Neural cell (in vitro differentiated cells): ENCODE measurements at regions not wholly inside any gene's neighbourhood (a gene's known extent, or its start where the extent isn't known, plus 50 kb on each side); places are given as distances from the start of the nearest gene placed in this dataset.

Experiments used
- H2AFZ ChIP-seq: fragments of 200-600, 300-800 bp; sonication (generic), shearing (Covaris generic); 2 replicates; pipeline ENCODE4 v1.6.0; 2014; ENCODE audit warnings: low read depth, mild to moderate bottlenecking, antibody characterized with exemption, low read length, moderate library complexity
- H3F3A ChIP-seq: fragments of 200-600 bp; shearing (Covaris generic); 2 replicates; pipeline ENCODE4 v1.6.1; 2016; ENCODE audit warnings: mild to moderate bottlenecking, moderate library complexity, mixed read lengths, antibody characterized with exemption, low read length; ENCODE audit not compliant: insufficient read depth, poor library complexity, severe bottlenecking
- H3K27ac ChIP-seq: fragments of 200-600, 300-800 bp; sonication (generic), shearing (Covaris generic); 2 replicates; pipeline ENCODE4 v1.5.1; 2014; ENCODE audit warnings: mild to moderate bottlenecking, low read length, moderate library complexity
- H3K27me3 ChIP-seq: fragments of 300-800, 200-600 bp; sonication (generic), shearing (Covaris generic); 2 replicates; pipeline ENCODE4 v1.6.0; 2014; ENCODE audit warnings: mild to moderate bottlenecking, low read depth, low read length, moderate library complexity; ENCODE audit not compliant: insufficient read depth
- H3K36me3 ChIP-seq: fragments of 300-800, 200-600 bp; sonication (generic), shearing (Covaris generic); 2 replicates; pipeline ENCODE4 v1.5.1; 2014; ENCODE audit warnings: mild to moderate bottlenecking, antibody characterized with exemption, low read length, moderate library complexity; ENCODE audit not compliant: insufficient read depth
- H3K4me2 ChIP-seq: fragments of 300-800, 200-600 bp; sonication (generic), shearing (Covaris generic); 2 replicates; pipeline ENCODE4 v1.6.0; 2014; ENCODE audit warnings: mild to moderate bottlenecking, low read length
- H3K4me3 ChIP-seq: fragments of 300-800, 200-600 bp; sonication (generic), shearing (Covaris generic); 2 replicates; pipeline ENCODE4 v1.5.1; 2014; ENCODE audit warnings: mild to moderate bottlenecking, low read length, moderate library complexity
- H3K79me2 ChIP-seq: fragments of 200-600 bp; shearing (Covaris generic); replicated peaks from 2 replicates; pipeline ENCODE4 v1.6.0; 2014; ENCODE audit warnings: mild to moderate bottlenecking, low read length, moderate library complexity; ENCODE audit not compliant: insufficient read depth
- H3K9ac ChIP-seq: fragments of 300-800, 200-600 bp; sonication (generic), shearing (Covaris generic); 2 replicates; pipeline ENCODE4 v1.6.1; 2016; ENCODE audit warnings: mild to moderate bottlenecking, low read length, mixed read lengths
- H3K9me2 ChIP-seq: fragments of 200-600 bp; shearing (Covaris generic); 2 replicates; pipeline ENCODE4 v1.6.1; 2016; ENCODE audit warnings: mild to moderate bottlenecking, low read length, mixed read lengths; ENCODE audit not compliant: insufficient read depth
- H3K9me3 ChIP-seq: fragments of 200-600, 300-800 bp; sonication (generic), shearing (Covaris generic); 2 replicates; pipeline ENCODE4 v1.6.1; 2016; ENCODE audit warnings: mild to moderate bottlenecking, mixed run types, low read length, moderate library complexity, mixed read lengths
- H4K20me1 ChIP-seq: fragments of 200-600 bp; shearing (Covaris generic); 2 replicates; pipeline ENCODE4 v1.6.1; 2016; ENCODE audit warnings: mild to moderate bottlenecking, mixed run types; ENCODE audit not compliant: insufficient read depth
- CTCF ChIP-seq: fragments of 450-650 bp; IDR thresholded peaks from 2 replicates; pipeline ENCODE4 v1.5.1; 2014; ENCODE audit warnings: antibody characterized with exemption, mild to moderate bottlenecking, moderate library complexity; ENCODE audit not compliant: poor library complexity, severe bottlenecking
- EP300 ChIP-seq: fragments of 450-650 bp; conservative IDR thresholded peaks from 2 replicates; pipeline ENCODE4 v1.6.1; 2014; ENCODE audit warnings: antibody characterized with exemption, mild to moderate bottlenecking, moderate library complexity; ENCODE audit not compliant: poor library complexity, severe bottlenecking
- EZH2 ChIP-seq: fragments of 200-600, 300-800 bp; shearing (Covaris generic), sonication (generic); IDR thresholded peaks from 2 replicates; pipeline ENCODE4 v1.6.1; 2014; ENCODE audit warnings: antibody characterized with exemption, low read length, borderline replicate concordance, mild to moderate bottlenecking; ENCODE audit not compliant: insufficient read depth, poor library complexity, severe bottlenecking
- MXI1 ChIP-seq: fragments of 450-650 bp; conservative IDR thresholded peaks from 2 replicates; pipeline ENCODE4 v1.6.1; 2014; ENCODE audit warnings: antibody characterized with exemption, mild to moderate bottlenecking; ENCODE audit not compliant: poor library complexity, severe bottlenecking
- POLR2AphosphoS5 ChIP-seq: IDR thresholded peaks from 2 replicates; pipeline ENCODE4 v1.6.1; 2012
- RAD21 ChIP-seq: fragments of 450-650 bp; conservative IDR thresholded peaks from 2 replicates; pipeline ENCODE4 v1.6.1; 2014; ENCODE audit warnings: antibody characterized with exemption, mild to moderate bottlenecking, moderate library complexity
- REST ChIP-seq: IDR thresholded peaks from 2 replicates; pipeline ENCODE4 v1.6.1; 2012; ENCODE audit warnings: borderline replicate concordance
- SMC3 ChIP-seq: fragments of 450-650 bp; conservative IDR thresholded peaks from 2 replicates; pipeline ENCODE4 v1.6.1; 2014; ENCODE audit warnings: antibody characterized with exemption, mild to moderate bottlenecking, moderate library complexity; ENCODE audit not compliant: poor library complexity
- TAF1 ChIP-seq: IDR thresholded peaks from 2 replicates; pipeline ENCODE4 v1.6.1; 2012; ENCODE audit warnings: low read depth

DNA sequence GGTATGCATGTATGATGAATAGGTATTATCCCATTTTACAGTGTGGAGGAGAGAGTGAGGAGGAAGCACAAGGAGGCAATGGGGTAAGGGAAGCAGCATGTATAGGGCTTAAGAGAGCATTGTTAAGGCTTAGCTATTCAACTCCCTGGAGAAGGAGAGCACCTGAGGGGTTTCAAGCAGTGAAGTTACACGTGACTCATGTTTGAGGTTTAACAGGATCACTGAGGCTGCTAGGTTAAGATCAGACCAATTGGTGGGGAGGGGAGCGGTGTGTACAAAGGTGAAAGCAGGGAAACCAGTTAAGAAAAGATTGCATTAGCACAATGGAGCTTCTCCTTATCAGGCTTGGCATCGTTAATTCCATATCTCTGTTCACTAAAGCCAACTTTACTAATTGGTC lies 64.4 kb upstream of the NHSL1 start:
- H3K79me2 ChIP-seq = peaks cover 60% of the 10 kb centered on the region
- H3F3A ChIP-seq = no peaks in the 10 kb centered on the region
- no peaks in the 10 kb centered on the region for H3K9me2 ChIP-seq
- TF ChIP-seq EZH2 (no peak), CTCF (no peak), SMC3 (no peak), REST (no peak), POLR2AphosphoS5 (no peak), MXI1 (no peak), RAD21 (no peak), TAF1 (no peak), EP300 (no peak)
- no peak overlapping the region for H3K4me2 ChIP-seq
- no peak overlapping the region for H3K4me3 ChIP-seq
- H2AFZ ChIP-seq = no peak overlapping the region
- H3K27me3 ChIP-seq = no peaks in the 10 kb centered on the region
- no peak overlapping the region for H3K9ac ChIP-seq
- no peaks in the 10 kb centered on the region for H4K20me1 ChIP-seq
- no peaks in the 10 kb centered on the region for H3K36me3 ChIP-seq
- H3K9me3 ChIP-seq = no peaks in the 10 kb centered on the region
- no peak overlapping the region for H3K27ac ChIP-seq

- Histone ChIP-seq H3K27me3 (no peaks in the 10 kb centered on the region), H2AFZ (no peak overlapping the region)
Measured at GRCh38 chr6:138564170-138564721, 65.0 kb upstream of the NHSL1 start.

More at GRCh38 chr6:138564170-138564721, 65.0 kb upstream of the NHSL1 start:
- Histone ChIP-seq H3K4me2 (no peak overlapping the region), H3K9me3 (no peaks in the 10 kb centered on the region), H3K9ac (no peak overlapping the region), H3K36me3 (no peaks in the 10 kb centered on the region), H4K20me1 (no peaks in the 10 kb centered on the region), H3K27ac (no peak overlapping the region), H3K4me3 (no peak overlapping the region), H3F3A (no peaks in the 10 kb centered on the region), H3K79me2 (peaks cover 60% of the 10 kb centered on the region), H3K9me2 (no peaks in the 10 kb centered on the region)
- TF ChIP-seq REST = no peak
- no peak for TF ChIP-seq POLR2AphosphoS5
- no peak for TF ChIP-seq RAD21
- no peak for TF ChIP-seq MXI1
- no peak for TF ChIP-seq SMC3
- no peak for TF ChIP-seq CTCF
- TF ChIP-seq EZH2 = no peak
- no peak for TF ChIP-seq EP300
- no peak for TF ChIP-seq TAF1
